ENCODE measurements at regions not wholly inside any gene's neighbourhood (a gene's known extent, or its start where the extent isn't known, plus 50 kb on each side); places are given as distances from the start of the nearest gene placed in this dataset.
"Not testable (repeated sequence)": the region's sequence is repeated elsewhere in the genome, so short reads cannot be mapped to it uniquely, and the experiment has no call there.

DNA sequence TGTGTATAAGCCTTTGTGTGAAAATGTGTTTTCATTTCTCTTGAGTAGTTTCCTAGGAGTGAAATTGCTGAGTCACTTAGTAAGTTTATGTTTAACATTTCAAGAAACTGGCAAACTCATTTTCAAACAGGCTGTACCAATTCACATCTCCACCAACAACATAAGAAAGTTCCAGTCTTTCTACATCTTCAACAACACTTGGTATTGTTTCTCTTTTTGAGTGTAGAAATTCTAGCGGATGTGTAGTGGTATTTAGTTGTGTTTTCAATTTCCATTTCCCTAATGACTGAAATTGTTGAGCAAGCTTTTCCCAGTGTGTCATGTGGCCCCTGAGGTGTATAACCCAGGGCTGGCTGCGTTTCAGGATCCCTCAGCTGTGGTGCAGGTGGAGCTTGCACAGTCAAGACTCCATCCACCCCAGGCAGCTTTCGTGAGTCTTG is 258.5 kb downstream of the PDCD6IP start:
- no peaks in the 10 kb centered on the region for H3K79me2 ChIP-seq (replicated peaks; ENCODE audit: insufficient read depth, low read length)
- H3K4me3 ChIP-seq (ENCODE audit: low read length) = no peak overlapping the region
- H3F3A ChIP-seq (ENCODE audit: insufficient read depth, low read length, poor library complexity, severe bottlenecking) = no peaks in the 10 kb centered on the region
- H3K4me2 ChIP-seq (ENCODE audit: low read length) = no peak overlapping the region
- no peak overlapping the region for H3K9ac ChIP-seq (ENCODE audit: low read length)
- H3K27ac ChIP-seq (ENCODE audit: low read length) = no peak overlapping the region
- TF ChIP-seq SMC3 (conservative IDR thresholded peaks at IDR 0.05; ENCODE audit: poor library complexity) (no peak), EZH2 (IDR thresholded peaks at IDR 0.05; ENCODE audit: borderline replicate concordance, insufficient read depth, low read length, poor library complexity, severe bottlenecking) (no peak), POLR2AphosphoS5 (IDR thresholded peaks at IDR 0.05) (no peak), TAF1 (IDR thresholded peaks at IDR 0.05; ENCODE audit: low read depth) (no peak), MXI1 (conservative IDR thresholded peaks at IDR 0.05; ENCODE audit: poor library complexity, severe bottlenecking) (no peak), RAD21 (conservative IDR thresholded peaks at IDR 0.05) (no peak), EP300 (conservative IDR thresholded peaks at IDR 0.05; ENCODE audit: poor library complexity, severe bottlenecking) (no peak)
- TF ChIP-seq, protein P1, sequence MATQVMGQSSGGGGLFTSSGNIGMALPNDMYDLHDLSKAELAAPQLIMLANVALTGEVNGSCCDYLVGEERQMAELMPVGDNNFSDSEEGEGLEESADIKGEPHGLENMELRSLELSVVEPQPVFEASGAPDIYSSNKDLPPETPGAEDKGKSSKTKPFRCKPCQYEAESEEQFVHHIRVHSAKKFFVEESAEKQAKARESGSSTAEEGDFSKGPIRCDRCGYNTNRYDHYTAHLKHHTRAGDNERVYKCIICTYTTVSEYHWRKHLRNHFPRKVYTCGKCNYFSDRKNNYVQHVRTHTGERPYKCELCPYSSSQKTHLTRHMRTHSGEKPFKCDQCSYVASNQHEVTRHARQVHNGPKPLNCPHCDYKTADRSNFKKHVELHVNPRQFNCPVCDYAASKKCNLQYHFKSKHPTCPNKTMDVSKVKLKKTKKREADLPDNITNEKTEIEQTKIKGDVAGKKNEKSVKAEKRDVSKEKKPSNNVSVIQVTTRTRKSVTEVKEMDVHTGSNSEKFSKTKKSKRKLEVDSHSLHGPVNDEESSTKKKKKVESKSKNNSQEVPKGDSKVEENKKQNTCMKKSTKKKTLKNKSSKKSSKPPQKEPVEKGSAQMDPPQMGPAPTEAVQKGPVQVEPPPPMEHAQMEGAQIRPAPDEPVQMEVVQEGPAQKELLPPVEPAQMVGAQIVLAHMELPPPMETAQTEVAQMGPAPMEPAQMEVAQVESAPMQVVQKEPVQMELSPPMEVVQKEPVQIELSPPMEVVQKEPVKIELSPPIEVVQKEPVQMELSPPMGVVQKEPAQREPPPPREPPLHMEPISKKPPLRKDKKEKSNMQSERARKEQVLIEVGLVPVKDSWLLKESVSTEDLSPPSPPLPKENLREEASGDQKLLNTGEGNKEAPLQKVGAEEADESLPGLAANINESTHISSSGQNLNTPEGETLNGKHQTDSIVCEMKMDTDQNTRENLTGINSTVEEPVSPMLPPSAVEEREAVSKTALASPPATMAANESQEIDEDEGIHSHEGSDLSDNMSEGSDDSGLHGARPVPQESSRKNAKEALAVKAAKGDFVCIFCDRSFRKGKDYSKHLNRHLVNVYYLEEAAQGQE (IDR thresholded peaks at IDR 0.05; ENCODE audit: borderline replicate concordance) = no peak
- TF ChIP-seq, protein P2, sequence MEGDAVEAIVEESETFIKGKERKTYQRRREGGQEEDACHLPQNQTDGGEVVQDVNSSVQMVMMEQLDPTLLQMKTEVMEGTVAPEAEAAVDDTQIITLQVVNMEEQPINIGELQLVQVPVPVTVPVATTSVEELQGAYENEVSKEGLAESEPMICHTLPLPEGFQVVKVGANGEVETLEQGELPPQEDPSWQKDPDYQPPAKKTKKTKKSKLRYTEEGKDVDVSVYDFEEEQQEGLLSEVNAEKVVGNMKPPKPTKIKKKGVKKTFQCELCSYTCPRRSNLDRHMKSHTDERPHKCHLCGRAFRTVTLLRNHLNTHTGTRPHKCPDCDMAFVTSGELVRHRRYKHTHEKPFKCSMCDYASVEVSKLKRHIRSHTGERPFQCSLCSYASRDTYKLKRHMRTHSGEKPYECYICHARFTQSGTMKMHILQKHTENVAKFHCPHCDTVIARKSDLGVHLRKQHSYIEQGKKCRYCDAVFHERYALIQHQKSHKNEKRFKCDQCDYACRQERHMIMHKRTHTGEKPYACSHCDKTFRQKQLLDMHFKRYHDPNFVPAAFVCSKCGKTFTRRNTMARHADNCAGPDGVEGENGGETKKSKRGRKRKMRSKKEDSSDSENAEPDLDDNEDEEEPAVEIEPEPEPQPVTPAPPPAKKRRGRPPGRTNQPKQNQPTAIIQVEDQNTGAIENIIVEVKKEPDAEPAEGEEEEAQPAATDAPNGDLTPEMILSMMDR (IDR thresholded peaks at IDR 0.05; ENCODE audit: poor library complexity, severe bottlenecking) = no peak
- no peaks in the 10 kb centered on the region for H3K27me3 ChIP-seq (ENCODE audit: insufficient read depth, low read depth, low read length)
- H3K9me3 ChIP-seq (ENCODE audit: low read length) = no peaks in the 10 kb centered on the region
- no peaks in the 10 kb centered on the region for H3K9me2 ChIP-seq (ENCODE audit: insufficient read depth, low read length)
- no peaks in the 10 kb centered on the region for H4K20me1 ChIP-seq (ENCODE audit: insufficient read depth)
- H3K36me3 ChIP-seq (ENCODE audit: insufficient read depth, low read length) = no peaks in the 10 kb centered on the region
- H2AFZ ChIP-seq (ENCODE audit: low read depth, low read length) = no peak overlapping the region

DNA sequence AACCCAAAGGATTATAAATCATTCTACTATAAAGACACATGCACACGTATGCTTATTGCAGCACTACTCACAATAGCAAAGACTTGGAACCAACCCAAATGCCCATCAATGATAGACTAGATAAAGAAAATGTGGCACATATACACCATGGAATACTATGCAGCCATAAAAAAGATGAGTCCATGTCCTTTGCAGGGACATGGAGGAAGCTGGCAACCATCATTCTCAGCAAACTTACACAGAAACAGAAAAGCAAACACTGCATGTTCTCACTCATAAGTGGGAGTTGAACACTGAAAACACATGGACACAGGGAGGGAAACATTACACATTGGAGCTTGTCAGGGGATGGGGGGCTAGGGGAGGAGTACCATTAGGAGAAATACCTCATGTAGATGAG is 262.6 kb downstream of the PDCD6IP start:
- H3K36me3 ChIP-seq (ENCODE audit: insufficient read depth, low read length); H2AFZ ChIP-seq (ENCODE audit: low read depth, low read length); H3K27me3 ChIP-seq (ENCODE audit: insufficient read depth, low read depth, low read length); H3K79me2 ChIP-seq (replicated peaks; ENCODE audit: insufficient read depth, low read length); H3K4me3 ChIP-seq (ENCODE audit: low read length); H3F3A ChIP-seq (ENCODE audit: insufficient read depth, low read length, poor library complexity, severe bottlenecking); H3K9me3 ChIP-seq (ENCODE audit: low read length); H4K20me1 ChIP-seq (ENCODE audit: insufficient read depth); H3K4me2 ChIP-seq (ENCODE audit: low read length); H3K9me2 ChIP-seq (ENCODE audit: insufficient read depth, low read length); H3K27ac ChIP-seq (ENCODE audit: low read length); H3K9ac ChIP-seq (ENCODE audit: low read length): not testable (repeated sequence)

DNA sequence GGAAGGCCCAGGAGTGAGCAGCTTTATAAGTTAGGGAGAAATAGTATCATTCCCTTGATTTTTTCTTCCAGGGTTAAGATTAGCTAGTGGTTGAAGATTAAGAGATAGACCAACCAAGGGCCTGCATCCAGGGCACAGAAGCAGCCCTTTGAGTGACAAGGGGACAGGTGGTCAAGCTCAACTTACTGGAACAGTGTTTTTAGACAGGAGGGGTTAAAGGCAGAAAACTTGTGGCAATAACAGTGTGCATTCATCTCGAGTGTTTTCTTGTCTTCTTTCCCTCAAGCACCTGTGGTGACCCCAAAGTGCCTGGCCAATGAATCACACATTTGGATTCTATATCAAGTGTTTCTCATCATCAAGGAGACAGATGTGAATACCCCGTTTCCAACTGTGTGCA is 267.5 kb downstream of the PDCD6IP start:
- H3K36me3 ChIP-seq (ENCODE audit: insufficient read depth, low read length) = no peaks in the 10 kb centered on the region
- H3K9me3 ChIP-seq (ENCODE audit: low read length) = no peaks in the 10 kb centered on the region
- no peak overlapping the region for H3K4me2 ChIP-seq (ENCODE audit: low read length)
- H3K9me2 ChIP-seq (ENCODE audit: insufficient read depth, low read length) = no peaks in the 10 kb centered on the region
- H2AFZ ChIP-seq (ENCODE audit: low read depth, low read length) = no peak overlapping the region
- no peaks in the 10 kb centered on the region for H3K79me2 ChIP-seq (replicated peaks; ENCODE audit: insufficient read depth, low read length)
- no peaks in the 10 kb centered on the region for H4K20me1 ChIP-seq (ENCODE audit: insufficient read depth)
- H3K27me3 ChIP-seq (ENCODE audit: insufficient read depth, low read depth, low read length) = no peaks in the 10 kb centered on the region
- no peak overlapping the region for H3K4me3 ChIP-seq (ENCODE audit: low read length)
- TF ChIP-seq, protein P1 (IDR thresholded peaks at IDR 0.05; ENCODE audit: borderline replicate concordance) = no peak
- TF ChIP-seq SMC3 (conservative IDR thresholded peaks at IDR 0.05; ENCODE audit: poor library complexity) (no peak), POLR2AphosphoS5 (IDR thresholded peaks at IDR 0.05) (no peak), EZH2 (IDR thresholded peaks at IDR 0.05; ENCODE audit: borderline replicate concordance, insufficient read depth, low read length, poor library complexity, severe bottlenecking) (no peak), MXI1 (conservative IDR thresholded peaks at IDR 0.05; ENCODE audit: poor library complexity, severe bottlenecking) (no peak)
- TF ChIP-seq, protein P2 (IDR thresholded peaks at IDR 0.05; ENCODE audit: poor library complexity, severe bottlenecking) = no peak
- peaks cover 6% of the 10 kb centered on the region for H3F3A ChIP-seq (ENCODE audit: insufficient read depth, low read length, poor library complexity, severe bottlenecking)
- H3K27ac ChIP-seq (ENCODE audit: low read length) = peak overlapping the region; percentile 93
- H3K9ac ChIP-seq (ENCODE audit: low read length) = no peak overlapping the region

All from neural cell (in vitro differentiated cells).